HG02763 (cell line): ENCODE measurements at regions not wholly inside any gene's neighbourhood (a gene's known extent, or its start where the extent isn't known, plus 50 kb on each side); places are given as distances from the start of the nearest gene placed in this dataset.
"Not testable (repeated sequence)": the region's sequence is repeated elsewhere in the genome, so short reads cannot be mapped to it uniquely, and the experiment has no call there.

Experiments used
- ATAC-seq: cut with Tn5 transposase; IDR thresholded peaks from one replicate; pipeline ENCODE4 v1.9.1; 2021; ENCODE audit warnings: mild to moderate bottlenecking, moderate library complexity; ENCODE audit not compliant: unreplicated experiment

DNA sequence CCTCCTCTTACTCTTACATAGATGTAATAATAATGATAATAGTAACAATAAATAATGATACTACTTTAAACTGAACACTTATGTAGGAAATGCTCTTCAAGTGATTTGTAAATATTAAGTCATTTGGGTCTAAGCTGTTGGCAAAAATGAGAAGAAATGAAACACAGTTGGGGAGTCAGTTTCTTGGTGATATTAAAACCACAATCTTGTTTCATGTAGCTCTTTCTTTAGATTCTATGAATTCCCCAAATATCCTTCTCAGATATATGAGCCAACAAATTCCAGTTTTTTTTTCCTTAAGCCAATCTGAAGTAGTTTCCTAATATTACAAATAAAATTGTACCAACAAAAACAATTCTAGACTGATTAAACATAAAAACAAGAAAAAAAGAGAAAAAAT is 1115.6 kb upstream of the CNTN5 start:
- ATAC-seq: no peak

DNA sequence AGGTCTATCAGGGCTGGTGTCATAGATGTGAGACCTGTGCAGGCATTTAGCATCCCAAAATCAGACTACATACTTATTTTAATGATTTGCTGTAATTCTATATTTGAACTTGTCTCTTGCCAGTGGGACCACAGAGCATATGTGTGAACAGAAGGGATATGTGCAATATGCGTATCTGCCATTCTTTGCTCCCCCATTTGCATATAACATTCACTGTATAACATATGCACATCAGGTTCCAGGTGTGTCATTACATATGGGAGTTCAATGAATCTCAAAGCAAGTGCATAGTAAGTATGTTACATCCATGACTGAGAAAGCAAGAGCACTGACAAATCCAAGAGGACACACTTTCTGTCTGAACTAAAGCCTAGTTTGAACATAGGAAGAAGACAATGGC is 1115.1 kb upstream of the CNTN5 start:
- no peak for ATAC-seq

DNA sequence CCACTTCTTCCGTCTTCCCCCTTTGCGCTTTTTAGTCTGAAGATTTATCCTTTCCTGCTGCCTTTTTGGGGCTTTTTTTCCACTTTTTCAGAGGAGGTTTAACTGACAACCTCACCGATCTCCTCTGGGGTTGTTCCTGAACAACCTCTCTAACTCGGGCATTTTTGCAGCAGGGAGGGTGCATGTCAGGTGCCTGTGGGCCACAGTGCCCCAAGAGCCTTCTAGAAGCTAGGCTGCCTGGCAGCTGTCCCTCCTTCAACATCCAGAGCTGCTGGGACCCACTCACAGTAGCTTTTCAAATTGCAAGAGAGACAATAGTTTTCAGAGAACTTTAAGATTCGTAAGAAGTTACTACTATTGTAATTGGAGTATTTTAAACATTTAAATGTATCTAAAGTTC is 1112.4 kb upstream of the CNTN5 start:
- ATAC-seq: no peak

DNA sequence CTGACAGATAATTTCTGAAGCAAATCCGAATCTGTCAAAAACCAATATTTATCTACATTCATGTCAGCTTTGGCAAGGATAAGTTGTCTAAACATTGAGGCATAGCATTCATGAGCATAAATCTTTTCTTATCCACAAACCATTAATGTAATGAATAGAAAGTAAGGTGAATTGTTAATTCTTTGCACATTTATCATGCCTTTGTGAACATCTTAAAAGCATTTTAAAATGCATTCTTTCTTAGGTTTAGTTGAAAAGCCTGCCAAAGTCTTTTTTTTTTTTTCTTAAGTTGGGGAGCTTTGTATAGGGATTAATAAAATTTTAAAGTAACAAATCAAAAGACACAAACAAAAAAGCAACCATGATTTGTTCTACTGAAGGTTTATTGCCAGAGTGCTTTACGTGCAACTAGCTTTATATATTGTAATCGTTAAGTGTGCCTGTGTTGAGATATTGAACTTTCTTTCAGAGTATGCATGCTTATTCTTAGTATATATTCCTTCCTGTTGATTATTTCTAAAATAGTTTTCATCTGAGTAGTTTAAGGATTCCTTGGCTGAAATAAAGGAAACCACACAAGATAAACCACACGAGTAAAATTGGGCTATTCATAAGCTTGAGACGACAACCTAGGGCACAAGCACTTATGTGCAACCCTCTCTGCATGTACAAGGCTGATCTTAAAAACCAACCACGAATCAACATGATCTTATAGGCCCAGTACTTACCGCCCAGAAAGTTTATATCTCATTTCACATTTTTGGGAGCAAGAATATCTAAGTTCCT is 1110.9 kb upstream of the CNTN5 start:
- ATAC-seq: no peak

DNA sequence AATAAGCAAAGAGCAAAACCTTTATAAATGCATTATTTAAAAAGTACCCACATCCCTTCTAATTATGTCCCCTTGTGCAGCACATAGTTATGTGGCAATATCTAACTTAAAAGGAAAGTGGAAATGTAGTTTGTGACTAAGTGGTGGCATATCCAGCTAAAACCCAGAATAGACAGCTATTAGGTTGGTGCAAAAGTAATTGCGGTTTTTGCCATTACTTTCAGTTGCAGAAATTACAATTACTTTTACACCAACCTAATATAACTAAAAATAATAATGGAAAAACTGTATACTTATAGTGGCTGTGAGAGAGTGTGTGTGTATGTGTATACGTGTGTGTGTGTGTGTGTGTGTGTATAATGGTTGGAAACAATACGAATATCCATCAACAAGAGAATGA is 1108.1 kb upstream of the CNTN5 start:
- ATAC-seq: no peak

DNA sequence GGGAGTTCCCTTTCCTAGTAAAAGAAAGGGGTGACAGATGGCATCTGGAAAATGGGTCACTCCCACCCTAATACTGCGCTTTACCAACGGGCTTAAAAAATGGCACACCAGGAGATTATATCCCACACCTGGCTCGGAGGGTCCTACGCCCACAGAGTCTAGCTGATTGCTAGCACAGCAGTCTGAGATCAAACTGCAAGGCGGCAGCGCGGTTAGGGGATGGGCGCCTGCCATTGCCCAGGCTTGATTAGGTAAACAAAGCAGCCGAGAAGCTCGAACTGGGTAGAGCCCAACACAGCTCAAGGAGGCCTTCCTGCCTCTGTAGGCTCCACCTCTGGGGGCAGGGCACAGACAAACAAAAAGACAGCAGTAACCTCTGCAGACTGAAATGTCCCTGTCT is 1097.8 kb upstream of the CNTN5 start:
- not testable (repeated sequence) for ATAC-seq

DNA sequence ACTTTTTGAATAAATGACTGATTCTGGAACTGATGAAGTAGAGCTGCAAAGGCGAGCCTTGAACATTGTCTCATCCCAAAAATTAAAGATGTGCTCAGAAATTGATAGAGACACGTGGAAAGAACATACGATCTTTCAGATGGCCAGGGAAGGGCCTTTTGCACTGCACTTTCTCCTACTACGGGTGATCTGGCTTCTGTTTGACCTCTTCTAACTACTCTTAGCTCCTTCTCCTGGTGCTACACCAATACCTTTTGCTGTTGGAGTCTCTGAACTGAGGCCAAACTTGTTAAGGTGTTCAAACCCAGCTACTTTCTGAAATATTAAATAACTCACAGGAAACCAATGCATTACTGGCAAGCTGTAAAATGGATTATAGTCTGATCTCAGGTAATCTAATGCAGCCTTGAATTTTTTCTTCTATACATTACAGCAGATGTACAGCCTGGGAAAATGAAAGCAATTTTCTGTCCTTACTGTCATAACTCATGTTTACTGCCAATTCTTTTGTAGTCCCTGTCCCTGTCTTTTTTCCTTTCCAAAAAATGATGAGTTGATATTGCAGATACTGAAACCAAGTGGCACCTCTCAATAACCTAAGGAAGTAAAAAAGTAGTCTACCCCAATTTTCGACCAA is 1086.1 kb upstream of the CNTN5 start:
- no peak for ATAC-seq

DNA sequence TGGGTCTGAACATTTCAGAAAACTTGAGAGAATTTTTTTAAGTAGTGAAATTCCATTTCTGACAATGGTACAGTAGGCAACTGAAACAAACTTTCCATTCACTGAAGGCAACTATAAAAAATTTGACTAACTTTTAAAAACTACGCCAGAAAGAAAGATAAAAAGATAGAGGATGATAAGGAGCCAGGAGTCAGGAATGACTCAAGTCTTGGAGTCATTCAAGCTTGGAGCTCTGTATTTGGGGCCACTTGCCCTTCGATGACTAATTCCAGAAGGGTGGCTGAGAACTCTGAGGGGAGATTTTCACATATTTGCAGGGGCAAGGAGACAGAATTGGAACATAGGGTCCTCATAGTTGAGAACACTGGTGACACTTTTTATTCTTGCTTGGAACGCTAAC is 1083.2 kb upstream of the CNTN5 start:
- ATAC-seq: no peak

DNA sequence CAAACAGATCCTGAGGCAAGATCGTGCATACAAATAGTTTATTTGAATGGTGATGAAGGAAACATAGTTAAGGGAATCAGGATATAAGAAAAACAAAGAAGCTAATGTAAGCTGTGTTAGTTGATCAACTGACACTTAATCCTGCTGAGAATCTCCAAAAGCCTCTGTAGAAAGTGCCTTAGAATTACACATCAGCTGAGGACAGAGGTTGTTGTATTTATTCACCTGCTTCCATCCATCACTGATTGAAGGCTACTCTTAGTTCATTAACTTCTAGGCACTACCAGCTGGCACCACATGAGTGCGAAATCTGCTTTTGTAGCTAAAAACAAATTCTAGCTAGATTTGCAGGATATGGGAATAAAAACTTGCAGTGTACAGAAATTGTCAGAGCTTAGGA is 1082.0 kb upstream of the CNTN5 start:
- no peak for ATAC-seq

DNA sequence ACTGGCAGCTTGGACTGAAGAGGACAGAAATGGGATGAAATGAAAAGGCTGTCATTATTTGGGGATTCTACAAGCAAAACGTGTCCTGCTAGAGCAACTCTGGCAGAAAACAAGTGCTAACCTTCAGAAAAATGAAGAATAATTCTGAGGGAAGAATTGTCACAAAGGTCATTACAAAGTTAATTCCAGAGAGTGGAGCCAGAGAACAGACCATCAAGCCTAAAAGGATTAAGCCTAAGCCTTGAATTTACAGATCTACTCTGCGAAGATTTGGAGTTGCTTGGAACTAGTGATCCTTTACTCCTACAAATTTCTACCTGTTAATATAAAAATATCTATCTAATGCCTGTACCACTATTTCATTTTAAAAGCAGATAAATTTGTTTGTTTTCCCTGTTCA is 1077.3 kb upstream of the CNTN5 start:
- no peak for ATAC-seq

DNA sequence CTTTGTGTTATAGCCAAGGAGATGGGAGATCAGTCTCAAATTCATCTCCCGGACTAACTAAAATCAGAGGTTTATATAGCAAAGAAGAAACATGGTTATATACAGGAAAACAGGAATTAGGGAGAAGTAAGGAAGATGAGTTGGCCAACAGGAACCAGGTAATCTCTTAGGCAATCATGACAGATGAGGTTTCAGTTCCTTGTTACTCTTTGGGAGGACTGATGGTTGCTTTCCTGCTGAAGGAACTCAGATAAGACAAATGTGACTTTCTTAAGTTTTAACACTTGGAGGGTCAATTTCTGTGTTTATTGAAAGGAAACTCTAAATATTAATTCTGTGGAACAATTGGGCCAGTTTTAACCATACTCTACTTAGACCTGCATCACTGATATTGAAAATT is 1072.0 kb upstream of the CNTN5 start:
- ATAC-seq: no peak

DNA sequence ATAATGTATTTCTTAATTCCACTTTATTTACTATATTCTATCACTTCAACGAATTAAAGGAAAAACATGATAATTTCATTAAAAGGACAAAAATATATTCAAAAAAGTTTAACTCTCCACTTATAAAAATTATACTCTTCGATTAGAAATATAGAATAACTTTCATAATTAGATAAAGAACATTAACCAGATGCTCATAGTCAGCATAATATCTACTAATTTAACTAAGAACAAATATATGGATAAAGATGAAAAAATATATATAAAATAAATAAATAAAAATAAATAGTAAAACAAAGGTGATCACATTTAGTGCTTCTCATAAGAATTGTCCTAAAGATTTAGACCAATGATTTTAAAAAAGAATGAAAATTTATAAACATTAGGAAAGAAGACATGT is 1065.2 kb upstream of the CNTN5 start:
- no peak for ATAC-seq

DNA sequence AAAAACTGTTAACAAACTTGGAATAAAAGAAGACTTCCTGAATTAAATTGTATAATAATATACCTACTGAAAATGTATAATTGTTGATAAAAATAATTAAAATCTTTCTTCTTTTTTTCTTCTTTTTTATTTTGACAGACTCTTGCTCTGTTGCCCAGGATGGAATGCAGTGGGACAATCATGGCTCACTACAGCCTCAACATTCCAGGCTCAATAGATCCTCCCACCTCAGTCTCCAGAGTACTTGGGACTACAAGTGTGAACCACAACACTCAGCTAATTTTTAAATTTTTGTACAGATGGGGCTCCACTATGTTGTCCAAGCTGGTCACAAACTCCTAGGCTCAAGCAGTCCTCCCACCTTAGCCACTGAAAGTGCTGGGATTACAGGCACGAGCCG is 1063.8 kb upstream of the CNTN5 start:
- ATAC-seq: no peak

DNA sequence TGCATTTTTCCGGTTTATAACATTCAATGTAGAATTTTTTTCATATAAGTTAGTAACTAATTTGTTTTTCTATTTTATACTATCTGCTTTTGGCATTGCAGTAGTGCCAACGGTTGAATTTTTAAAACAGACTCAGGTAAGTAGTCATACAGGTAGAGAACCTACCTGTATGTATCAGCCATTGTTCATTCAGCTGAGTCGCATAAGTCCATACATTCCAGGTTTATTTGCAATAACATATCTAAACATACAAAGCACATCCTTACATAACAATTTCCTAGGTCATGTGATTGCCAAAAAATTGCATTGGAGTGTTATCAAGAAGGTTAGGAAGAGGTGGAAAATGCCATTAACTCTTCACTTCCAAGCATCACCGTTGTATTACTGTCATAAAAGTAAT is 1059.3 kb upstream of the CNTN5 start:
- ATAC-seq: no peak

DNA sequence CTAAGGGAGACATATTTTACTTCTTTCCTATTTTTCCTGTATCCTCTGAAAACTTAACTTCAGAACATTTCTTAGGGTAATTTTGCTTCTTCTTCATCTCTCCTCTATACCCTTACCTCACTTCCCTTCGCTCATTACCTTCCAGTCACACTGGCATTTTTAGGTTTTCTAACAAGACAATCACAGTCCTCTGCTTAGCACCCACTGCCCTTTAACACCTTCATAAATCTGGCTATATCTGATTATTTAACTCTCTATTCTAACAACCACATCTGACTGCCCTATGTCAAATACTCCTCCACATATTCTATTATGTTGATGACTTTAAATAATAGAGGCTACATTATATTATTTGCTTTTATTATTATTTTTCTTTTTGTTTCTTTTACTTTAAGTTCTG is 1058.0 kb upstream of the CNTN5 start:
- ATAC-seq: no peak

DNA sequence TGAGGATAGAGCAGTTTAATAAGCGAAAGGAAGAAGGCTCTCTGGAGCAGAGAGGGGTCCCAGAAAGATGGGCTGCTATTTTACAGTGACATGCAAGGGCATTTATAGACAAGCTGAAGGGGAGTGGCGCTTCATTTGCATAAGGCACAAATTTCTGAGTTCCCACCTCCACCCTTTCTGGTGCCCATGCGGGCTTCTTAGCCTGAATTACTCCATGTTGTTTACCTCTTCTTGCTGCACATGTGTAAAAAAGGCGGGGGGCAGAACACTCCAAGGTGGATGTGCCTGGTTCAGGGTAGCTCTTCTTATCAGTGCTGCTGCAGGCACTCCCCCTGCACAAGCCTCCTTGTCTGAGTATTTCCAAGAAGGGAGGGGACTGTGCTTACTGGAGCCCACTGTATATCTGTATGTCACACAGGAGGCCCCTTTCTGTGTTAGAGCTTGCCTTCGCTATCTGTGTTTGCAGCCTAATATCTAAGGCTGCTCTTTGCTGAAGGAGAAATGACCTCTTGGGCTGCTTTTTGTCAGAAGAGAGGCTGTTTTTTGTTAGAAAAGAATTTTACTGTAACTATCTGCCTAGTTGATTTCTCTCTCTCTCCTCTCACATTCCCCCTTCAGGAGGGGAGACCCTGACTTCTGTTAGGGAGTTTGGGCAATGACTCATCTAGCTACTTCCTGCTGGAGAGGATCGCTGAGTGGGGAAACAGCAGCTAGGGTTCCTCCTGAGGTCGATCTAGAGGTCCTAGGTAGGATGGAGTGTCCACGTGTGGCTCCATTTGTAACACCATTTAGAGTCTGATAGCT is 1057.0 kb upstream of the CNTN5 start:
- ATAC-seq: no peak

DNA sequence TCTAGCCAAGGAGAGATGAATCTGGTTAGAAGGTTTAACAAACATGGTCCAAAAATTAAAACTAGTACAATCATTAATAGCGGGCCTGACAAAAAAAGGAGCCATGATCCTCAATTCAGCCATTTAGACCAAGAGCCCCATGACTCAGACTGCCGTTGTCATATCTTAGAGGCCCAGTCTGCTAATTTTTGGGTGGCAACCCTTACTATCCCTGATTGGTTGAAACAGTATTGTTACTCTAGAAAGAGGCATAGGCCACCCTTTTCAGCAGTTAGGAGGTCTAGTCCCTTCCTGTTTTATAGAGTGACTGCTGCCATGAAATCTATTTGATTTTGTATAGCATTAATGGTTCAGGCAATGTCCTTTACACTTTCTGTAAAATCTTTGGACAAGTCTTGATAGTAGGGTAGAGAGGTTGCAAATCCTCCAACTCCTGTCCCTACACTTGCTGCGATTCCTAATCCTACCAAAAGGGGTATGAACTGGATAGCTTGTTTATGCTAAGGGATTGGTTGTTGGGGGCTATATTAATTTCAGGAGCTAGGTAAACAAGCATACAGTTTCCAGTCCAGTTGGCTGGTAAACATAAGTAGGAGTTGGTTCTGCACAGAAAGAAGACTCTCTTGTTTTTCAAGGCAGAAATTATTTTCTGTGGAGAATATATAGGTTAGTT is 1056.3 kb upstream of the CNTN5 start:
- no peak for ATAC-seq

DNA sequence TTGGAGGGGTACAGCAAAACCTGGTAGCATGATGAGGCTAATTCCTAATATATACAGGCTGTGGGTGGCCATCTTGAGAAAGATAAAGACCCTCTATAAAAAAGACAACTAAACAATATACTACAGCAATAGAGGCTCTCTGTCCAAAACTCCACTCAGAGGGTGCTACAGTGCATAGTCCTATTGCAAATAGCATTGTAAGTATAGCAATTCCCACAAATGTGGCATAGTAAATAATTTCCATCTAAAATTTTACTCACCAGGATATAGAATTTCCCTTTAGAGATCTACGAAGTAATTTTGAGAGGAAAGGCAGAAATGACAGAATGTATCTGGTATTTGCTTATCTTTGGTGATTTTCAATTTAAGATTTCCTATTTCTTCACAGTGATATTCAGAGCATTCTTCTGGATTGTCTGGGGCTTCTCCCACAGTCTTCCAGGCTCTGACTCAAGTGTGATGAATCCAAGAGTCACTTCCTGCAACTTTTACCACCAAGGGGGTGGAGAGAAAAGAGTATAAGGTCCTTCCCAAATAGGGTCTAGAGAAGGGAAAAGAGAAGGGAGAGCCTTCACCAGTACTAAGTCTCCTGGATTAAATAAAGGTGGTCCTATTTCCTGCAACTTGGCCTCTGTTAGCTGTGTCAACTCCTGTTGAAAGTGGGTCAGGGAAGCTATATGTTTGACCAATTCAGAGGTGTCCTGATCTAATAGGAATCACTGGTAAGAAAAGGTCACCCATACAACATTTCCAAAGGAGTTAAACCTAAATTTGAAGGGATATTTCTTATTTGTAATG is 1054.7 kb upstream of the CNTN5 start:
- no peak for ATAC-seq

DNA sequence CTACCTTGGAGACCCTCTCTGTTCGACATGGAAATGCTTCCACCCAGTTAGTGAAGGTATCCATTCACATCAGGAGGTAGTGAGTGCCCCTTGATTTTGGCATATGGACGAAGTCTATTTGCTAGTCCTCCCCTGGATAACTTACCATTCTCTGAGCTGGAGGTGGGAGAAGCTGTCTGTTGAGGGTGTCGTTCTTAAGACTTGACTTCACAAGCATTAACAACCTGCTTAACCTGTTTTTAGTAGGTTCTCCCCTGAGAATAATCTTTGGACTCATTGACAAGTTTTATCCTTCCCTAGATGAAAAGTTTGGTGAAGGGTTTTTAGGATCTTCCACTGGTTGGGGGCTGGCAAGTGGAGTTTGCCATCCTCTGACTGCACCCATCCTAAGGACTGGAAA is 1053.8 kb upstream of the CNTN5 start:
- no peak for ATAC-seq

DNA sequence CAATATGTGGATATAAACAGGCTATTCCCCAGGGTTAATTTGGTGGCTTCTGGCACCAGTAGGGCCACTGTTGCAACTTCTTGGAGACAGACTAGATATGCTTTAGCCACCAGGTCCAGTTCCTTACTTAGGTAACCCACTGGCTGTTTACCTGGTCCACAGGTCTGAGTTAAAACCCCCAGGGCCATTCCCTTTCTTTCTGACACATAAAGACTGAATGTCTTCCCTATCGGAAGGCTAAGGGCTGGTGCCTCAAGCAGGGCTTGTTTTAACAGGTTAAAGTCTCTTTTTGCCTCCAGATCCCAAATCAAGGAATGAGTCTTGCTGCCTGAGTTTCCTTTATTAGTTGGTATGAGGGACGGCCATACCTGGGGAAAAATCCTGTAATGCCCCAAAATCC is 1052.7 kb upstream of the CNTN5 start:
- no peak for ATAC-seq

DNA sequence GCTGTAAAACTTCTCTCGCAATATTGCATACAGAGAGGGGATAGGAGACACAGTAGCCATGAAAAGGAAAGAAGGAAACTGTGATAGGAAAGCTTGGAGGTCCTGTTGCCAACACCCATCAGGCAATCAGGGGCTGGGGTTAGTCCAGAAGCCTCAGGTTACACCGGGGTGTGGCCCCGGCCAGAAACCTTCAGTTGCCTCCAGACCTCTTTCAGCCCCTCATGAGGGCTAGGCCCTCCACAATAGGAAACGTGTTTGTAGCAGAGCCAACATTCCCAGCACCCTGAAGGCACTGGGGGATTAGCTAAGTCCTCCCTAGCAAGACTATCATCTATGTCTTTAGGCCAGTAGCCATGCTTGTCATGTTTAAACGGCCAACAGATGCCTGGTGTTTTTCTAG is 1048.0 kb upstream of the CNTN5 start:
- ATAC-seq: no peak
